Right atrium auricular region (tissue), 2 donors: ENCODE measurements at regions not wholly inside any gene's neighbourhood (a gene's known extent, or its start where the extent isn't known, plus 50 kb on each side); places are given as distances from the start of the nearest gene placed in this dataset.
"Not testable (repeated sequence)": the region's sequence is repeated elsewhere in the genome, so short reads cannot be mapped to it uniquely, and the experiment has no call there.

Experiments used
- DNase-seq: peaks from one replicate; pipeline ENCODE4 v3.0.0-alpha.2; 2019; ENCODE audit warnings: low spot score
- H3K27ac ChIP-seq, 2 donors: fragments of 200-600 bp; sonication (generic); 1 replicate in 1 of 2; 2 replicates in 1 of 2; pipeline ENCODE4 v1.5.1; 2016 to 2019
- H3K27me3 ChIP-seq, 2 donors: fragments of 200-600 bp; sonication (generic); one replicate each; pipeline versions ENCODE4 v1.5.1 to v1.6.0; 2017 to 2019
- H3K36me3 ChIP-seq: fragments of 200-600 bp; sonication (generic); one replicate; pipeline ENCODE4 v1.5.1; 2016
- H3K4me1 ChIP-seq, 2 donors: fragments of 200-600 bp; sonication (generic); one replicate each; pipeline versions ENCODE4 v1.5.1 to v1.6.0; 2017 to 2019
- H3K4me3 ChIP-seq, 2 donors: fragments of 200-600 bp; sonication (generic); 1 replicate in 1 of 2; 2 replicates in 1 of 2; pipeline ENCODE4 v1.5.1; 2017 to 2019; ENCODE audit warnings: mild to moderate bottlenecking in 1 of 2, moderate library complexity in 1 of 2
- H3K9me3 ChIP-seq, 2 donors: fragments of 200-600 bp; sonication (generic); one replicate each; pipeline ENCODE4 v1.5.1; 2019
- TF ChIP-seq, protein P1 (sequence below), 2 donors: fragments of 200-600 bp; sonication (generic); IDR thresholded peaks; one replicate each; pipeline ENCODE4 v1.5.1; 2019; ENCODE audit warnings: antibody characterized with exemption in 2 of 2

GRCh38 chr16:16937576-16937975 is 533.2 kb downstream of the XYLT1 start:
- Histone ChIP-seq H3K4me3 (no peak overlapping the region), H3K27me3 (no peaks in the 10 kb centered on the region), H3K27ac (no peak overlapping the region), H3K36me3 (no peaks in the 10 kb centered on the region), H3K4me1 (no peaks in the 10 kb centered on the region), H3K9me3 (no peaks in the 10 kb centered on the region)
- DNase-seq, result no peak
- TF ChIP-seq, protein P1, sequence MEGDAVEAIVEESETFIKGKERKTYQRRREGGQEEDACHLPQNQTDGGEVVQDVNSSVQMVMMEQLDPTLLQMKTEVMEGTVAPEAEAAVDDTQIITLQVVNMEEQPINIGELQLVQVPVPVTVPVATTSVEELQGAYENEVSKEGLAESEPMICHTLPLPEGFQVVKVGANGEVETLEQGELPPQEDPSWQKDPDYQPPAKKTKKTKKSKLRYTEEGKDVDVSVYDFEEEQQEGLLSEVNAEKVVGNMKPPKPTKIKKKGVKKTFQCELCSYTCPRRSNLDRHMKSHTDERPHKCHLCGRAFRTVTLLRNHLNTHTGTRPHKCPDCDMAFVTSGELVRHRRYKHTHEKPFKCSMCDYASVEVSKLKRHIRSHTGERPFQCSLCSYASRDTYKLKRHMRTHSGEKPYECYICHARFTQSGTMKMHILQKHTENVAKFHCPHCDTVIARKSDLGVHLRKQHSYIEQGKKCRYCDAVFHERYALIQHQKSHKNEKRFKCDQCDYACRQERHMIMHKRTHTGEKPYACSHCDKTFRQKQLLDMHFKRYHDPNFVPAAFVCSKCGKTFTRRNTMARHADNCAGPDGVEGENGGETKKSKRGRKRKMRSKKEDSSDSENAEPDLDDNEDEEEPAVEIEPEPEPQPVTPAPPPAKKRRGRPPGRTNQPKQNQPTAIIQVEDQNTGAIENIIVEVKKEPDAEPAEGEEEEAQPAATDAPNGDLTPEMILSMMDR (IDR thresholded peaks at IDR 0.05), result no peak

GRCh38 chr16:16938009-16938408 is 532.8 kb downstream of the XYLT1 start:
- DNase-seq, result no peak
- no peak overlapping the region for H3K27ac ChIP-seq
- no peaks in the 10 kb centered on the region for H3K27me3 ChIP-seq
- H3K9me3 ChIP-seq, result no peaks in the 10 kb centered on the region
- TF ChIP-seq, protein P1 (IDR thresholded peaks at IDR 0.05), result no peak
- H3K36me3 ChIP-seq, result no peaks in the 10 kb centered on the region
- H3K4me1 ChIP-seq, result no peaks in the 10 kb centered on the region
- H3K4me3 ChIP-seq, result no peak overlapping the region

DNA sequence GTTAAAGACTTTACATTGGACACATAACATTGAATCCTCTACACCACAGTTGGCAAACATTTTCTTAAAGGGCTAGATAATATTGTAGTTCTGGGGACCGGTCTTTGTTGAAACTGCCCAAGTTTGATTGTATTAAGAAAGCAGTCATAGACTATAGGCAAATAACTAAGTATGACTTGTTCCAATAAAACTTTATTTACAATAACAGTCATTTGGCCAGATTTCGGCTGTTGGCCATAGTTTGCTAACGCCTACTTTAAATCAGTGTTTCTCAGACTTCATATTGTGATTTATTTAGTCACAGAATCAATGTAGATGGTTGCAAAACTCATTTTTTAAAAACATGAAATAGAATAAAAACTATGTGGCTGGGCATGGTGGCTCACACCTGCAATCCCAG is 531.8 kb downstream of the XYLT1 start:
- H3K4me1 ChIP-seq, result no peaks in the 10 kb centered on the region
- H3K4me3 ChIP-seq, result no peak overlapping the region
- no peaks in the 10 kb centered on the region for H3K9me3 ChIP-seq
- no peaks in the 10 kb centered on the region for H3K36me3 ChIP-seq
- no peaks in the 10 kb centered on the region for H3K27me3 ChIP-seq
- TF ChIP-seq, protein P1 (IDR thresholded peaks at IDR 0.05), result no peak
- H3K27ac ChIP-seq, result no peak overlapping the region
- DNase-seq, result no peak

GRCh38 chr16:16940351-16940750 is 530.4 kb downstream of the XYLT1 start:
- no peak overlapping the region for H3K4me3 ChIP-seq
- no peak for DNase-seq
- H3K27me3 ChIP-seq, result no peaks in the 10 kb centered on the region
- no peak overlapping the region for H3K27ac ChIP-seq
- no peaks in the 10 kb centered on the region for H3K36me3 ChIP-seq
- no peaks in the 10 kb centered on the region for H3K4me1 ChIP-seq
- TF ChIP-seq, protein P1 (IDR thresholded peaks at IDR 0.05), result no peak
- H3K9me3 ChIP-seq, result no peaks in the 10 kb centered on the region

GRCh38 chr16:16942849-16943248 is 527.9 kb downstream of the XYLT1 start:
- not testable (repeated sequence) for H3K27me3 ChIP-seq, H3K27ac ChIP-seq, H3K4me1 ChIP-seq, H3K4me3 ChIP-seq, H3K9me3 ChIP-seq, H3K36me3 ChIP-seq, DNase-seq

- Histone ChIP-seq H3K27ac (no peak overlapping the region), H3K27me3 (no peaks in the 10 kb centered on the region)
- DNase-seq, result no peak
Observed at GRCh38 chr16:16945207-16945606, 525.6 kb downstream of the XYLT1 start.

More at GRCh38 chr16:16945207-16945606, 525.6 kb downstream of the XYLT1 start:
- H3K4me1 ChIP-seq, result no peaks in the 10 kb centered on the region
- H3K4me3 ChIP-seq, result no peak overlapping the region
- H3K9me3 ChIP-seq, result no peaks in the 10 kb centered on the region
- no peaks in the 10 kb centered on the region for H3K36me3 ChIP-seq
- TF ChIP-seq, protein P1 (IDR thresholded peaks at IDR 0.05), result no peak
